GM12878 (cell line): ENCODE measurements at regions not wholly inside any gene's neighbourhood (a gene's known extent, or its start where the extent isn't known, plus 50 kb on each side); places are given as distances from the start of the nearest gene placed in this dataset.

ENCODE experiments used
- ATAC-seq: fragments of 200-7000 bp; cut with Tn5 transposase; 3 replicates; pipeline ENCODE4 v1.9.1; 2020; ENCODE audit warnings: mild to moderate bottlenecking, moderate library complexity
- BruUV-seq: library from RNA; stranded (reverse); fragments of 400-500 nt; replicated peaks from 2 replicates; lab custom pipeline; 2021; lab: Mats Ljungman, UMichigan
- CTCF ChIA-PET: fragments of 300-600 bp; sonication (Branson Sonifier 250); formaldehyde crosslinking; extraction: SDS; loops from one replicate; lab custom pipeline; 2021; ENCODE audit warnings: inconsistent platforms; lab: Yijun Ruan, JAX
- POLR2A ChIA-PET: fragments of 350-600 bp; formaldehyde crosslinking; extraction: SDS; loops from one replicate; lab custom pipeline; 2021; ENCODE audit warnings: inconsistent platforms; lab: Charles Lee
- RAD21 ChIA-PET: fragments of 300-600 bp; sonication (Branson Sonifier 250); formaldehyde crosslinking; loops from one replicate; lab custom pipeline; 2023; ENCODE audit warnings: antibody characterized with exemption; ENCODE audit not compliant: unreplicated experiment; lab: Charles Lee
- SMC1A ChIA-PET: fragments of 300-600 bp; sonication (Branson Sonifier 250); formaldehyde crosslinking; loops from one replicate; lab custom pipeline; 2023; ENCODE audit not compliant: unreplicated experiment, uncharacterized antibody; lab: Charles Lee
- DNase-seq: peaks from one replicate; pipeline ENCODE4 v3.0.0-alpha.2; 2011; ENCODE audit warnings: low read depth, low spot score
- FAIRE-seq: peaks from 3 replicates; lab custom pipeline; 2011; peaks lifted over from hg19 to GRCh38; lab: Jason Lieb, UNC
- H2AFZ ChIP-seq: 2 replicates; pipeline ENCODE4 v1.6.0; 2011; ENCODE audit warnings: low read depth, low read length, control low read depth; ENCODE audit not compliant: control insufficient read depth
- H3K27ac ChIP-seq: 2 replicates; pipeline ENCODE4 v1.5.1; 2011; ENCODE audit warnings: control low read depth; ENCODE audit not compliant: control insufficient read depth, insufficient read depth
- H3K27me3 ChIP-seq, 2 experiments: replicated peaks in 1 of 2; 2 replicates each; pipeline versions ENCODE4 v1.6.0 to v1.6.1; 2011; ENCODE audit warnings: low read length in 1 of 2; ENCODE audit not compliant: control insufficient read depth in 2 of 2, insufficient read depth in 2 of 2
- H3K36me3 ChIP-seq, 2 experiments: 2 replicates each; pipeline ENCODE4 v1.5.1; 2011; ENCODE audit warnings: low read length in 1 of 2; ENCODE audit not compliant: control insufficient read depth in 2 of 2, insufficient read depth in 2 of 2
- H3K4me1 ChIP-seq: 2 replicates; pipeline ENCODE4 v1.6.1; 2011; ENCODE audit warnings: mild to moderate bottlenecking, low read length, moderate library complexity, mixed read lengths; ENCODE audit not compliant: control insufficient read depth, insufficient read depth
- H3K4me2 ChIP-seq: 2 replicates; pipeline ENCODE4 v1.6.0; 2011; ENCODE audit warnings: control low read depth; ENCODE audit not compliant: control insufficient read depth, insufficient read depth
- H3K4me3 ChIP-seq: fragments of 200-600 bp; sonication (generic); 2 replicates; pipeline ENCODE4 v1.5.1; 2016
- H3K79me2 ChIP-seq: 2 replicates; pipeline ENCODE4 v1.6.0; 2011; ENCODE audit warnings: low read length; ENCODE audit not compliant: control insufficient read depth, insufficient read depth
- H3K9ac ChIP-seq: 2 replicates; pipeline ENCODE4 v1.8.0; 2011; ENCODE audit warnings: low read length, control low read depth, mixed read lengths; ENCODE audit not compliant: control insufficient read depth, insufficient read depth
- H3K9me3 ChIP-seq: replicated peaks from 3 replicates; pipeline ENCODE4 v1.5.1; 2011; ENCODE audit warnings: mild to moderate bottlenecking, low read length; ENCODE audit not compliant: control insufficient read depth, insufficient read depth
- H4K20me1 ChIP-seq: 2 replicates; pipeline ENCODE4 v1.6.0; 2011; ENCODE audit not compliant: control insufficient read depth, insufficient read depth
- RAD21 ChIP-seq: IDR thresholded peaks from 2 replicates; pipeline ENCODE4 v1.6.1; 2011; ENCODE audit warnings: mild to moderate bottlenecking, low read depth, low read length, moderate library complexity; ENCODE audit not compliant: insufficient read depth
- RFX5 ChIP-seq: IDR thresholded peaks from 2 replicates; pipeline ENCODE4 v1.6.1; 2011; ENCODE audit warnings: low read depth, low read length, improper control_type of control experiment
- SMARCA5 ChIP-seq: fragments of 450-650 bp; IDR thresholded peaks from 2 replicates; pipeline ENCODE4 v1.6.1; 2017; ENCODE audit warnings: mild to moderate bottlenecking
- SREBF2 ChIP-seq: IDR thresholded peaks from 2 replicates; pipeline ENCODE4 v1.6.1; 2012; ENCODE audit warnings: mild to moderate bottlenecking, low read length
- ZNF217 ChIP-seq: fragments of 450-650 bp; IDR thresholded peaks from 2 replicates; pipeline ENCODE4 v1.6.1; 2017; ENCODE audit warnings: antibody characterized with exemption, mild to moderate bottlenecking
- ZZZ3 ChIP-seq: IDR thresholded peaks from 2 replicates; pipeline ENCODE4 v1.6.1; 2011; ENCODE audit warnings: low read depth; ENCODE audit not compliant: control insufficient read depth, insufficient read length
- WGBS: methylation state at CpG from one replicate; pipeline ENCODE4 v1.1.6; 2016; ENCODE audit warnings: low lambda C conversion rate; ENCODE audit not compliant: insufficient replicate concordance, insufficient coverage; ENCODE audit errors: missing lambda C conversion rate; 5-methylcytosine and 5-hydroxymethylcytosine counted together
- in situ Hi-C: fragments of 300-500 bp; cut with MboI; formaldehyde crosslinking; loops from 9 replicates; pipeline ENCODE4 v1.14.3; 2018; ENCODE audit warnings: mixed read lengths
- intact Hi-C: fragments of 100-400 bp; cut with micrococcal nuclease; formaldehyde crosslinking; loops from one replicate; pipeline ENCODE4 v1.14.2; 2022; ENCODE audit not compliant: unreplicated experiment
- TF ChIP-seq, protein P1 (sequence below): fragments of 450-650 bp; IDR thresholded peaks from 2 replicates; pipeline ENCODE4 v1.6.1; 2016; ENCODE audit warnings: mild to moderate bottlenecking

DNA sequence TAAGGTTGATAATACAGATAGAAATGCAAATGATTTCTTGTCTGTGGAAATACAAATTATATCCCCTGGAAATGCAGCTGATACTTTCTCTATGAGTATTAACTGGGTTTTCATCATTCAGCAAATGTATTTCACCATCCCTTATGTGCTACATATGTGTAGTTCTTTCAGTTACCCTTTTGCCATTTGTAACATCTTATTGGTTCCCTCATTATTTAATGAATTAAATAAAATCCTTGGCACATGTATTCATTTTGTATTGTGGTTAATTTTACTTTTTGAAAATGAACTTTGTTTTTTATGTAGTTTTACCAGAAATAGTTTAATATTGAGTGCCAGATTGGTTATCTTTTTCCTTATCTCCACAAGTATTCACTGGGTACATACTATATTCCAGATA lies 89.9 kb upstream of the DEPDC1 start:
- no peak for FAIRE-seq
- no peak overlapping the region for H3K4me2 ChIP-seq
- in situ Hi-C loops (no loop called here), intact Hi-C loops (no loop called here)
- no peak for DNase-seq
- H3K4me3 ChIP-seq: no peak overlapping the region
- no peaks in the 10 kb centered on the region for H4K20me1 ChIP-seq
- H2AFZ ChIP-seq: no peak overlapping the region
- H3K79me2 ChIP-seq: no peaks in the 10 kb centered on the region
- H3K4me1 ChIP-seq: no peaks in the 10 kb centered on the region
- BruUV-seq: no TSS peak
- H3K9ac ChIP-seq: no peak overlapping the region
- H3K9me3 ChIP-seq: no peaks in the 10 kb centered on the region
- no peaks in the 10 kb centered on the region for H3K36me3 ChIP-seq
- CTCF ChIA-PET: no interaction called here
- SMC1A ChIA-PET: no interaction called here
- TF ChIP-seq, protein P1, sequence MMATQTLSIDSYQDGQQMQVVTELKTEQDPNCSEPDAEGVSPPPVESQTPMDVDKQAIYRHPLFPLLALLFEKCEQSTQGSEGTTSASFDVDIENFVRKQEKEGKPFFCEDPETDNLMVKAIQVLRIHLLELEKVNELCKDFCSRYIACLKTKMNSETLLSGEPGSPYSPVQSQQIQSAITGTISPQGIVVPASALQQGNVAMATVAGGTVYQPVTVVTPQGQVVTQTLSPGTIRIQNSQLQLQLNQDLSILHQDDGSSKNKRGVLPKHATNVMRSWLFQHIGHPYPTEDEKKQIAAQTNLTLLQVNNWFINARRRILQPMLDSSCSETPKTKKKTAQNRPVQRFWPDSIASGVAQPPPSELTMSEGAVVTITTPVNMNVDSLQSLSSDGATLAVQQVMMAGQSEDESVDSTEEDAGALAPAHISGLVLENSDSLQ: no peak
- TF ChIP-seq SMARCA5 (no peak), RFX5 (no peak), SREBF2 (no peak), ZZZ3 (no peak)
- POLR2A ChIA-PET: no interaction called here
- RAD21 ChIA-PET: no interaction called here
- ATAC-seq: no peak
- H3K27ac ChIP-seq: no peak overlapping the region
- H3K27me3 ChIP-seq: no peaks in the 10 kb centered on the region

DNA sequence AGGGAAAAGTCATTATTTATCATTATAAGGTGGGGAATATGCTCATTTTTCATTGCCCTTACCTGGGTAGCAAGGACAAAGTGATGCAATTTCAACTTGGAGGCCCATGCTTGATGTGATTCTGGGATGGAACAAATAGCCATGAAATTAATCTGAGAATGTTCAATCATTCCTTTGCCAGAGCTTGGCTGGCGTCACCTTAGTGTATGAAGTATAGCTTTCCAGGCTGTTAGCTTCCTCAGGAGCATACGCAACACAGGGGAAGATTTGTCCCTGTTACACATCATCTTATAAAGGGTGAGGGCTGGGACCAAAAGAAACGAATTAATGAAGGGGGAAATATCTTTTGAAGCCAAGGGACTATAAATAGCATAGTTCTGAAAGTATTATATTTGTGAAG lies 91.4 kb upstream of the DEPDC1 start:
- ChIA-PET CTCF (no interaction called here), RAD21 (no interaction called here), SMC1A (no interaction called here), POLR2A (no interaction called here)
- Histone ChIP-seq H3K9ac (no peak overlapping the region), H3K4me1 (no peaks in the 10 kb centered on the region), H3K4me3 (no peak overlapping the region), H4K20me1 (no peaks in the 10 kb centered on the region), H3K36me3 (no peaks in the 10 kb centered on the region), H3K27me3 (no peaks in the 10 kb centered on the region), H3K79me2 (no peaks in the 10 kb centered on the region), H3K9me3 (no peaks in the 10 kb centered on the region), H3K4me2 (no peak overlapping the region), H2AFZ (no peak overlapping the region), H3K27ac (no peak overlapping the region)
- FAIRE-seq (no peak), DNase-seq (no peak), ATAC-seq (no peak)
- TF ChIP-seq ZNF217 (no peak), RAD21 (no peak), SREBF2 (no peak), SMARCA5 (no peak)
- BruUV-seq: no TSS peak
- intact Hi-C loops: no loop called here
- in situ Hi-C loops: no loop called here
- 29% methylated on average over 3 of the region's 3 CpGs for WGBS
